UCSD-AML1 (cell line): ENCODE measurements at regions not wholly inside any gene's neighbourhood (a gene's known extent, or its start where the extent isn't known, plus 50 kb on each side); places are given as distances from the start of the nearest gene placed in this dataset.

Experiments
- DNase-seq: peaks from one replicate; lab custom pipeline; 2025; ENCODE audit not compliant: unreplicated experiment; lab: John Stamatoyannopoulos, UW

DNA sequence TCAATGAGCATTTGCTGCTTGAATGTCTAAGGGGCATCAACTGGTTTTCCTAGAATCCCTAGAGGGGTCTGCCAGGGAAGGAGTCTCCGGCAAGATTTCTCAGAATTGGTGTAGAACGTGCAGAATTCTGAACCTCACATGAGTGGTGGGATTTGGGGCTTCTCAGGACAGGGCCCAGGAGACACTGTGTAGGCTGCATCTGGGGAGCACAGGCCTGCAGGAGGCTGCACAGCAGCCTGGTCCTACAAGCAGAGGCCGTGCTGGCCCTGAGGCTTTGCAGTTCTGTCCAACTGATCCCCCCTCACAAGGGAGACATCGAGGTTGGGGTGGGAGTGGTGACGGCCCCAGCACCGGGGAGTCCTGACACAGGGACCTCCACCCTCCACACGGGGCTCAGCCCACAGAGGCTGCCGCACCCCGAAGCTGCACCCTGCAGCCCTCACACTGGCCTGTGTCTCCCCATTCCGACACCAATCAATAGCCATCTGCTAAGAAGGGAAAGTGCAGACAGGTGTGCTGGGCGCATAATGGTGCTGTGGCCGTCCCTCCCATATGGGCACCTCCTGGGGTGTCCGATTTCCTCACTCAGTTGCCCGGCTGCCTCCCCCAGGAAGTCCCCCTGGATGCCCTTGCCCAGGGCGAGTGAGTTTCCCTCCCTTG lies 688.1 kb downstream of the BRD1 start:
- no peak for DNase-seq

DNA sequence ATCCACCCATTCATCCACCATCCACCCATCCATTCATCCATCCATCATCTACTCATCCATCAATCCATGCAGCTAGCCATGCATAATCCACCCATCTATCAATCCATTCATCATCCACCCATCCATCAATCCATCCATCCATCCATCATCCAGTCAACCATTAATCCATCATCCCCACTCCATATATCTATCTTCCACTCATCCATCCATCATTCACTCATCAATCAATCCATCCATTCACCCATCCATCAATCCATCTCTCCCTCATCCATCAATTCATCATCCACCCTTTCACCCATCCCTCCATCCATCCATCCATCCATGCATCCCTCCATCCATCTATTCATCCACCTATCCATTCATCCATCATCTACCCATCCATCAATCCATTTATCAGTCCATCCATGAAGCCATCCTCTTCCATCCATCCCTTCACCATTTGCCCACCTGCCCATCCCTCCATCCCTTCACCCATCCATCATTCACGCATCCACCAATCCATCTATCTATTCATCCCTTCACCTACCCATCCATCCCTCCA lies 689.4 kb downstream of the BRD1 start:
- no peak for DNase-seq

DNA sequence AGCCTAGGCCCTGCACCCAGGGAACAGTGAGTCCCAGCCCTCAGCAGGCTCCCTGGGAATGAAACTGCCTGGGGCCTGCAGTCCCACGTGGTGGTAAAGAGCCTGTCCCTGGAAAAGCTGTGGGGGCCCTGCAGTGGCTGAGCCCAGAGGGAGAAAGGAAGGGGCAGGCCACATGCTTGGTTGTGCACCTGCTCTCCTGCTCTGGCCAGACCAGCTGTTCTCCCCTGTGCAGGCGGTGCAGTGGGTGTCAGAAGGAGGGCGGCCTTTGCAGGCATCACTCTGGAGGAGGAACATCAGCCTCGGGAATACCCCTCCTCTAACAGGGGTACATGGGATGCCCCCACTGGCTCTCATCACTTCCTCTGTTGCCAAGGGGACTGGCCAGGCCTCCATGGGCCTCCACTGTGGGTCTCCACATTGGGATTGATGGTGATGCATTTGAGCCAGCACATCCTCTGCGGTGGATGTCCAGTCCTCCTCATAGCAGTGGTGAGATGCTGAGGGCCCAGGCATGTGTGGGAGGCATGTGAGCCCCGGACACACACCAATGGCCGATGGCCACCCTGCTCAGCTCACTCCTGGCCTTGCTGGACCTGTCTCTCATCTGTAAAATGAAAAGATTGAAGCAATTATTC lies 690.4 kb downstream of the BRD1 start:
- DNase-seq: no peak

DNA sequence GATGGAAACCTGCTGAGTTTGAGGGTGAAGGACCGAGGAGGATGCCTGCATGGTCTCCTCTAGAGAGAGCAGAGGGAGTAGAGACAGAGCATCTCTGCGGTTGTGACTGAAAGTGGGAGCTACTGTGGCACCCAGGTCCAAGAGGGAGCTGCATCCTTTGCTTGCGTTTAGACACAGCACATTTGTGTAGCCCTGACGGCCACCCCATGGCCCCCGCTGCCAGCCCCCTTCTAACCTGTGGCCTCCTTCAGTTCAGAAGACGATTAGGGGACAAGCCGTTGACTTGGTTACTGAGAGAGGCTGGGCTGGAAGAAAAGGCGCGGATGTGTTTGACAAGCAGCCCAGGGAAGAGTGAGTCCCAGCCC lies 690.9 kb downstream of the BRD1 start:
- DNase-seq: no peak

DNA sequence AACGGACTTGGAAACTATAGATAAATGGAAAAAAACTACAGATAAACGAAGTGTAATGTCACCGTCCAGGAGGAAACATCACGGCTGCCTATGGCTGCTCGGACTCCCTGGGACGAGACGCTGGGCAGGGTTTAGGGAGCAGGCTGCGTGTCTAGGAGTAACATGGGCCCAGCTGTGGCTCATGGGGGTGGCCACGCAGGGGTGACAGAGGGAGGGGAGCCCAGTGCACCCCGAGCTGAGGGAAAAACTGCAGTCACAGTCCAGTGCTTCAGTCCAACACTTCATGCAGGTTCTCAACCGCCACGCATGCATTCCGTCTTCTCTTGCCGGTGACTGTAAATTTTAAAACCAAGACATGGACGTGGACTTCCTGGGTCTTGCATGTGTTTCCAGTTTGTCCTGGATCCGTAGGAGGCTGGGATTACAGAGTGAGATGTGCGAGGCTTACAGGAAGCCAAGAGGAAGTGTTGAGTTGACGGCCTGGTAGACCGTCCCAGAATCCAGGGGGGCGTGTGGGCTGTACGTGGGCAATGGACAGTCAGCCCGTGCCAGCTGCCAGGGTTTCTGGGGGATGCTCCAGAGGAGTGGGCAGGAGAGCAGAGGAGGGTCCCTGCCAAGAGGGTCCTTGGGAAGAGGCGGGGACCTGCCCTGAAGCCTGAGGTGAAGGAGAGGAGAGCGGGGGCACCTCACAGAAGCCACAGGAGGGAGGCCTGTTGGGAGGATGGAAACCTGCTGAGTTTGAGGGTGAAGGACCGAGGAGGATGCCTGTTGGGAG lies 691.4 kb downstream of the BRD1 start:
- no peak for DNase-seq

DNA sequence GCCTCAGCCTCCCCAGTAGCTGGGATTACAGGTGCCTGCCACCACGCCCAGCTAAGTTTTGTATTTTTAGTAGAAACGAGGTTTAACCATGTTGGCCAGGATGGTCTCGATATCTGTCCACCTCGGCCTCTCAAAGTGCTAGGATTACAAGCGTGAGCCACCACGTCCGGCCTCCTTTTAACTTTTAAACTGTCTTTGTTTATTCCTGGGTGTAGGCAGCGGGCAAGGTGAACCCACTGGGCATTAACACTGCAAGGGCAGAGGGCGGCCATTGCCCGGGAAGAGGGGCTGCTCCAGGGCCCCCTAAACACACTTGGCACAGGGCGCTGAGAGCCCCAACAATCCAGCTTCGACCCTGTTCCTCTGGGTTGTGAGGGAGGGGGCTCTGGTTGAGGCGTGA lies 693.6 kb downstream of the BRD1 start:
- no peak for DNase-seq

DNA sequence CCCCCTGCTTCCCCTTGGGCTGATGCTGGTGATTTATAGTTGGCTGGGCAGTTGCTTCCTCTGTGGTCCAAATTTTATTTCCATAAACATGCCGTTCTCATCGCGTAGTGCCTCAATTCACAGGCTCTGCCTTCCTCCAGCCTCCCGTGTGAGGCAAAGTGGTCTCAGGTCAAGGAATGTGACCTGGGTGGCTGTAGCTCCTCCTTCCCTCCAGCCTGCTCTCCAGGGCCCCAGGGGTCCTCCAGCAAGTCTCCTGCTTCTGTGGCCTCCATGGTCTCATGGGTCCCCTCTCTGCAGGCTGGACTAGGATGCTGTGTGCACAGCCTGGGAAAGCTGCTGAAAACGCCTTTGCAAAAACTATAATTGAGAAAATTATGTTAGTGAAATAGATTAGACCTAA lies 694.1 kb downstream of the BRD1 start:
- no peak for DNase-seq

DNA sequence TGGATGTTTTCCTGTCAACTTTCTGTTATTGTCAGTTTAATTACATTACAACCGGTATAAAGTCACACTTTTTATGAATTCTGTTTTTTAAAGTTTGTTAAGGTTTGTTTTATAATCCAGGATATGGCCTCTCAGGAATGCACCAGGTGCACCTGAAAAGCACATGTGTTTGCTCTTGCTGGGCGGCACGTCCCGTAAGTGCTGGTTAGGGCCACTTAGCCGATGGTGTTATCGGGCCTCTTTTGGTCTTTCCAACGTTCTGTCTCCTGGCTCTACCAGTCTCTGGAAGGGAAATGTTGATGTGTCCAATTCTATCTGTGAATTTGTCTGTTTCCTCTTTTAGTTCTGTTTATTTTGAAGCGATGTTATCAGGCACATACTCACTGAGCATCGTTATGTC lies 695.7 kb downstream of the BRD1 start:
- DNase-seq: no peak

DNA sequence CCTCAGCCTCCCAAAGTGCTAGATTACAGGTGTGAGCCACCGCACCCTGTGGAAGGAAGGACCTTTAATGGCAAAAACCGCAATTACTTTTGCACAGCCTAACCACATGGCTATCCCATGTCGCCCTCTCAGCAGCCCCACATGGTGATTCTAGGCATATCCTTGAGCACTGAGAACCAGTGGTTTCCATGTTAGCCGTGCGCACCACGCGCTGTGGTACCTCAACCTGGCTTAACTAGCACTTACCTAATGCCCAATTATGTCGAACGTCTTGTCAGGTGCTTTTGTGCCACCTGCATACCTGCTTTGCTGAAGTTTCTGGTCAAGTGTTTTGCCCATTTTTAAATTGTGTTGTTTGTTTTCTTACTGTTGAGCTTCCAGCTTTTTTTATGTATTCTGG lies 697.9 kb downstream of the BRD1 start:
- no peak for DNase-seq

DNA sequence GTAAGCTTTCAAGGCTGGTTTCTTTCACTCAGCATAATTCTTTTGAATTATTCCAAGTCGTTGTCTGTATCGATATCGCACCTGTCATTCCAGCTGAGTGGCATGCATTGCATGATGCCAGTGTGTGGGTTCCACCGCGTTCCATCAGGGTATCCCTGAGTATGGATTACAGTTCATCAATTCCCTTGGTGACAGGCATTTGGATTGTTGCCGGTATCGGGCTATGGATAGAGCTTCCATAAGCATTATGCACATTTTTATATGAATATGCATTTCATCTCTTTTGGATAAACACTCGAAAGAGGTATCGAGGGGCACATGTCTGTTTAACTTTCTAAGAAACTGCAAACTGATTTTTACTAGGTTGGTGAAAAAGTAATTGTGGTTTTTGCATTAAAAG lies 698.8 kb downstream of the BRD1 start:
- no peak for DNase-seq

DNA sequence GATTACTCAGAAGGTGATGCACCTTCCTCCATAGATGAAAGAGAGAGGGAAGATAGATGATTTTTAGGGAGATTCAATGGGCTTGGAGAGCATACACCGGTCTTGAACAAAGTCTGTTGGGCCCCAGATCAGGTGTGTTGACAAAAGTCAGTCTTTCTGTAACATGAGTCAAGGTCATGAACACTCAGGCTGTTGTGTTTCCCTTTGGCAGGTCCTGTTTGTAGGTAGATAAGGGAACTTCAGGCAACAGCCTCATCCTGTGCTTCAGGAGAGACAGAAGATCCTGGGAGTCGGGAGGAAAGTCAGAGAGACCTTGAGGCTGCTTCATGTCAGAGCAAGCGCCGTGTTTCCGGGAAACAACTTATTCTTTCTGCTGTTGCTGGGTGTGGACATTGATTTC lies 703.1 kb downstream of the BRD1 start:
- DNase-seq: no peak

DNA sequence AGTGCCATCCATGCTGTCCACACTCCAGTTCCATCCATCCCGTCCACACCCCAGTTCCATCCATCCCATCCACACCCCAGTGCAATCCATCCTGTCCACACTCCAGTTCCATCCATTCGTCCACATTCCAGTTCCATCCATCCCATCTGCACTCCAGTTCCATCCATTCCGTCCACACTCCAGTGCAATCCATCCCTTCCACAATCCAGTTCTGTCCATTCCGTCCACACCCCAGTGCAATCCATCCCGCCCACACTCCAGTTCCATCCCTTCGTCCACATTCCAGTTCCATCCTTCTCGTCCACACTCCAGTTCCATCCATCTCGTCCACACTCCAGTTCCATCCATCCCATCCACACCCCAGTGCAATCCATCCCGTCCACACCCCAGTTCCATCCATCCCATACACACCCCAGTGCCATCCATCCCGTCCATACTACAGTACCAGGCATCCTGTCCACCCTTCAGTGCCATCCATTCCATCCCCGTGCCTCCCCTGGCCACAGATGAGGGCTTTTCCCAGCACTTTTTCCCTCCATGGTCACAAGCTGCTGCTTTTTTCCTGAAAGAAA lies 704.0 kb downstream of the BRD1 start:
- DNase-seq: no peak

DNA sequence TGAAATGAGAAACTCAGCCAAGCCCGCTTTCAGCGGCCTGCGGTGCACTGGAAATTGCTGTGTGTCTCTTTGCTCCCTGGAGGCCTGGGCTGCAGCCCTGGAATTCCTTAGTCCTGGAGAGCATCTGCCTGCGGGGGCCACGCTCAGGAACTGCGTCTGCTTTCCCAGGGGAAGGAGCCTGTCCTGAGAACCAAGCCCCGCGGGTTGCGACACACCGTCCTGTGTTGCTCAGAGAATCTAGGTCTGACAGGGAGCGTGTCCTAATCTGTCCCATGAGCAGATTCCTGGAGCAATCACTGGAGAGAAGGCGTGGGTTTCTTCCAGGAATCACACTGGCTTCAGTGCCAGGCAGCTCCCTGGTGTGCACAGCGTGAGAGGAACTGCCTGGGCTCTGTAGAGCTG lies 708.1 kb downstream of the BRD1 start:
- DNase-seq: no peak

DNA sequence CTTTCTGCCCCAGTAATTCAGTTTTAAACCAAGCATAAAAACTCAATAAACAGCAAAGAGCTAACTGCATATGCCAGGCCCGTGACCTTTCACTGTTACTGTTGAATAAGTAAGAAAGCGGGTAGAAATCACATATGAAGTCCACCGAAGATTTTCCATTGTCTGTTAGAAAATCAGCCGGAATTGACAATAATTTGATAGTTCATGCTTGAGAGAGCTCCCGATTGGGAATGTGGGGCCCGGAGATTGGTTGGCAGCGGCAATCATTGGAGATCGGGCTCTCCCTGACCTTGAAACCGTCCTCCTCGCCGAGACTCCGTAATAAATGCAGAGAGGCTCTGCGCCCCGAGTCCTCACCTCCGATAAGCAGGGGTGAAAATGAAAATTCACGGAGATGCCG lies 709.6 kb downstream of the BRD1 start:
- DNase-seq: no peak

DNA sequence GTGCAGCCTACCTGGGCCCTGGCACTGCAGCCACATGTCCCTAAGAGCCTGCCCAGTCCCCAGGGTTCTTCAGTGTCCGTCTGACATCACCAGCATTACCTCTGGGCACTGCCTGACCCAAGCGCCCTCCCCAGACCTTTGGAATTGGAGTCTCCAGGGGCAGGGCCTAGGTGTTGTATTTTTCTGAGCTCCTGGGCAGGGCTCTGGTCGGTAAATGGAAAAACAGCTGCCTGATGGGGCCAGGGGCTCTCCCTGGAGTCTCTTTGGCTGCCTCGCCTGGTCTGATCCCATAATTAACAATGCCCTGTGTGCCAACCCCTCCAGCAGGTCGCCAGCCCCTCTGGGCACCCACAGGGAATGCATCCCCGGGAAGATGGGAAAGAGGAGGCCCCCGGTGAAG lies 710.2 kb downstream of the BRD1 start:
- DNase-seq: no peak

DNA sequence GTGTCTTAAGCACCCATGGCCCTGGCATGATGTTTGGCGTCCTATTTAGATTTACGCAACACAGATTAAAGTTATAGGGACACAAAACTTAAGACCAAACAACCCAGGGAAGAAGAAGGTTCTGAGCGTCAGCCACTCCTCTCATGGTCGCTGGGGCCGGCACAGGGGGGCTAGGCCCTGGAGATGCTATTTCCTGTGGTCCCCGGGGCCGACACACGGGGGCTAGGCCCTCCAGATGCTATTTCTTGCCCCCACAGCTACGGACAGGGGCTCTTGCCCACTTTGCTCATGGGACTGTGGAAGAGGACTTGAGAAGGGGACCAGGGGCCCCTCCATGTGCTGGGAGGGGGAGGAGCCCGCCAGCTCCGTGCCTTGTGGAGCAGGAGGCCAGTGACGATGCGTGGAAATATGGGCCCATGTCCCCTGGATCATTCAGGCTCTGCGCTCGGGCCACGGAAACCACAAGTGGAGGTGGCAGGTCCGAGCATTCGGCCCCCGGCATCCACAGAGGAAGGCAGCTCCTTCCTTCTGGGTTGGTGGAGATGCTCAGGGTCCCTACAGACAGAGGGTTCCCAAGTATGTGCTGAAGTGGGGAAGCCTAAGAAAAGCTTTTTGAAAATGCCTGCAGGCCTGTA lies 711.1 kb downstream of the BRD1 start:
- no peak for DNase-seq

DNA sequence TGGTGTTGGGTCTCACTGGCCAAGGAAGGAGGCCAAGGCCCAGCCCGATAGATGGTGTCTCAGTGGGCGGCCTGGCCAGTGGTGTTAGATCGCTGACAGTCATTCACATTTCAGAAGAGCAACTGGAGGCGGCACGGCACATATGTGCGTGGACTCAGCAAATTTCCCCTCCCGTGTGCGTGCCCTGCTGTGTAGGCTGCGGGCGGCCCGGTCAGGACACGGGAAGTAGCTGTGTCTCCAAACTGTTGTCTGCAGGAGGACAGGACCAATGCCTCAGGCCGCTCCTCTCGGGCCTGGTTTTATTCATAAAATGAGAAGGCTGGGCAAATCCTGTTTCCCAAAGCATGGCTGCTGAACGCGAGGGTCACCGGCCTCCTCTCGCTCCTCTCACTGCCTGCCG lies 711.7 kb downstream of the BRD1 start:
- DNase-seq: no peak

DNA sequence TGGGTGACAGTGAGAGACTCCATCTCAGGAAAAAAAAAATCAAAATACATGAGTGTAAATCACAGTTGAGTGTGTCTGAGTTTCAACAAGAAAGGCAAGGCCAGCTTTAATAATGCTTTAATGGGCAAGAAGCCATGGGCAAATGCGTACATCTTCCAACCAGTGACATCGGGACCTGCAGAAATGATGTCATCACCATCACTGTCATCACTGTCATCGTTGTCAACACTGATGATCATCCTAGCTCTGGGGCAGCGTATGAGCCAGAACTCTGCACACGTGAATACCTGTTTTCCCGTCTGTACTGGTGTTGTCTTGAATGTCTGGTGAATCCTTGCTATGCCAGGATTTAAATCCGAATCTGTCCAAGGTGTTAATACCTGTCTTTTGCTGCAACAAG lies 712.5 kb downstream of the BRD1 start:
- no peak for DNase-seq

DNA sequence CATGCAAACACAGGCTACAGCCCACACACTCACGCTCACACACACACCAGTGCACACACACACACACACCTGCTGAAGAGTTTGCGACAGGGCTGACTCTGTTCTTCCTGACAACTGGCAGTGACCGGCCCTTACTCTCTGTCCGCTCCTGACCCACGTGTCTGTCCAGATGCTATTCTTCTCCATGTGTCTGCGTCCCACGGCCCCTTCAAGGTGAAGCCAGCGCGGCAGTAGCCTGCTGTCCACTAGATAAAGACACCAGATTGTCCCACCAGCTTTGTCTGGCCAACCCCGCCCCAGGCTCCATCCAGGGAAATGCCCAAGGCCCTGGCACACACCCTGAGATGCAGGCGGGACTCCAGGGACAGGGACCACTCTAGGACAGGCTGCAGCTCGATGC lies 713.9 kb downstream of the BRD1 start:
- DNase-seq: no peak

DNA sequence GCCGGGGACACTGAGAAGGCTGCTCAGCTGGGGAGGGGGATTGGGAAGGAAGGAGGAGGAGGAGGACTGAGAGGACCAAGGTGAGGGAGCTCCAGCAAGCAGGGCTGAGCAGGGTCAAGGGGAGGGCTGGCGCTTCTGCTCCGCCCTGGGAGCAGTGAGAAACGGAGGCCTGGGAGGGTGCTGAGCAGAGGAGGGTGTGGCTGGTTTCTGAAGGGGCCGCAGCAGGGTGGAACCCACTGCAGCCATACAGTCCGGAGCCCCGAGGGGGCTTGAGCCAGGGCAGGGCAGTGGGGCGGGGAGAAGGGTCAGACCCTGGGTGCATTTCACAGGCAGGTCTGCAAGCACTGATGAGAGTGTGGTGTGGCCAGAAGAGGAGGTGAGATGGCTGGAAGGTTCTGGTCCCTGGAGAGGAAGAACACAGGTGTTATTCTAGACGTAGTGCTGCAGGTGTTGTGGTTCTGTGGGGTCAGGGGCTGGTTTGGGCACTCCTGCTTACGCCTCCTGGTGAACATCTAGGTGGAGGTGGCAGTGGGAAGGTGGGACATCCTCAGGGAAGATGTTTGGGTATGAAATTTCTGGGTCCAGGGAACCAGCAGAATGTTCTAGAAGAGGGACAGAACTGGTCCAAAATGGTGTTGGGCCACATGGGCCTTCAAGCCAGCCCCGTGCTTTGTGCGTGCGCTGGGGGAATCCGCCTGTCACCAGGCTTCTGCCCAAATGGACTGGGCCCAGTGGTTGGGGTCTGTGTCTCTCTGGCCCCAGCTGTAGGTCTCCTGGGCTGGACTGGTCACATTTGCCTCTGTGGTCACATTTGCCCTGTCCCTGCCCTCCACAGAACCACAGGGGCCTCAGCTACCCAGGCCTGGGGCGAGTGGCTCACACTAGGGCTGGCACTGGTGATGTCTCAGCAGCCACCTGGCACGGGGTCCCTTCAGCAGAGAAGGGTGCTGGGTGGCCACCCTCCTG lies 714.7 kb downstream of the BRD1 start:
- no peak for DNase-seq
